Endothelial cell of umbilical vein (primary cell): ENCODE measurements at regions not wholly inside any gene's neighbourhood (a gene's known extent, or its start where the extent isn't known, plus 50 kb on each side); places are given as distances from the start of the nearest gene placed in this dataset.

Experiments
- BruUV-seq: library from RNA; stranded (reverse); fragments of 400-500 nt; replicated peaks from 2 replicates; lab custom pipeline; 2021; lab: Mats Ljungman, UMichigan
- CTCF ChIA-PET: fragments of 300-600, 350-600 bp; sonication (Branson Sonifier 250); formaldehyde crosslinking; loops from one replicate; lab custom pipeline; 2021; ENCODE audit warnings: antibody characterized with exemption, inconsistent platforms; lab: Charles Lee
- POLR2A ChIA-PET: fragments of 300-600, 350-600 bp; sonication (Branson Sonifier 250); formaldehyde crosslinking; loops from one replicate; lab custom pipeline; 2021; ENCODE audit warnings: antibody characterized with exemption, inconsistent platforms; lab: Charles Lee
- DNase-seq: peaks from one replicate; pipeline ENCODE4 v3.0.0-alpha.2; 2011; ENCODE audit warnings: low read depth, low spot score
- FAIRE-seq: peaks from 2 replicates; lab custom pipeline; 2011; peaks lifted over from hg19 to GRCh38; lab: Jason Lieb, UNC
- H2AFZ ChIP-seq: 2 replicates; pipeline ENCODE4 v1.6.0; 2012; ENCODE audit warnings: low read depth, low read length, control low read depth, inconsistent platforms
- H3K27ac ChIP-seq: 2 replicates; pipeline ENCODE4 v1.5.1; 2011; ENCODE audit warnings: low read depth, mild to moderate bottlenecking, control low read depth, low read length, moderate library complexity; ENCODE audit not compliant: insufficient read depth
- H3K27me3 ChIP-seq, 2 experiments: 2 replicates each; pipeline versions ENCODE4 v1.6.0 to v1.6.1; 2011; ENCODE audit warnings: low read length in 2 of 2, mixed read lengths in 1 of 2; ENCODE audit not compliant: control insufficient read depth in 2 of 2, insufficient read depth in 2 of 2
- H3K36me3 ChIP-seq, 2 experiments: 2 replicates in 1 of 2; 3 replicates in 1 of 2; pipeline ENCODE4 v1.5.1; 2011; ENCODE audit warnings: low read length in 2 of 2, mild to moderate bottlenecking in 1 of 2, moderate library complexity in 1 of 2; ENCODE audit not compliant: control insufficient read depth in 2 of 2, insufficient read depth in 2 of 2; ENCODE audit errors: extremely low read depth in 1 of 2
- H3K4me1 ChIP-seq: 3 replicates; pipeline ENCODE4 v1.5.1; 2011; ENCODE audit warnings: mild to moderate bottlenecking, low read length; ENCODE audit not compliant: control insufficient read depth, insufficient read depth; ENCODE audit errors: extremely low read depth
- H3K4me2 ChIP-seq: 2 replicates; pipeline ENCODE4 v1.6.1; 2011; ENCODE audit warnings: low read length, control low read depth, mixed read lengths; ENCODE audit not compliant: insufficient read depth
- H3K4me3 ChIP-seq, 3 experiments: fragments of 200-600 bp in 1 of 3; sonication (generic), shearing (Covaris generic) in 1 of 3; replicated peaks in 1 of 3; 2 replicates each; pipeline ENCODE4 v1.5.1; 2011 to 2016; ENCODE audit warnings: control low read depth in 3 of 3, low read length in 3 of 3, mild to moderate bottlenecking in 2 of 3, inconsistent platforms in 1 of 3, low read depth in 1 of 3, moderate library complexity in 1 of 3; ENCODE audit not compliant: insufficient read depth in 1 of 3
- H3K79me2 ChIP-seq: 2 replicates; pipeline ENCODE4 v1.6.0; 2012; ENCODE audit warnings: low read length, inconsistent platforms; ENCODE audit not compliant: control insufficient read depth, insufficient read depth
- H3K9ac ChIP-seq: replicated peaks from 2 replicates; pipeline ENCODE3; 2011; ENCODE audit warnings: low read length, control low read depth; ENCODE audit not compliant: insufficient read depth; ENCODE audit errors: extremely low read depth
- H3K9me1 ChIP-seq: replicated peaks from 3 replicates; pipeline ENCODE4 v1.6.0; 2011; ENCODE audit warnings: mild to moderate bottlenecking, low read length; ENCODE audit not compliant: control insufficient read depth, insufficient read depth; ENCODE audit errors: extremely low read depth
- H3K9me3 ChIP-seq: replicated peaks from 2 replicates; pipeline ENCODE4 v1.5.1; 2012; ENCODE audit warnings: low read length, inconsistent platforms; ENCODE audit not compliant: control insufficient read depth, insufficient read depth
- H4K20me1 ChIP-seq: replicated peaks from 2 replicates; pipeline ENCODE3; 2011; ENCODE audit warnings: mild to moderate bottlenecking, low read length; ENCODE audit not compliant: control insufficient read depth, insufficient read depth; ENCODE audit errors: extremely low read depth
- EZH2 ChIP-seq: IDR thresholded peaks from 2 replicates; pipeline ENCODE4 v1.6.1; 2012; ENCODE audit warnings: borderline replicate concordance, low read depth, mild to moderate bottlenecking, moderate library complexity, low read length, inconsistent platforms; ENCODE audit not compliant: severe bottlenecking
- FOS ChIP-seq: IDR thresholded peaks from 2 replicates; pipeline ENCODE4 v1.6.1; 2011; ENCODE audit warnings: mild to moderate bottlenecking, low read length, moderate library complexity, borderline replicate concordance; ENCODE audit not compliant: insufficient read depth
- GATA2 ChIP-seq: IDR thresholded peaks from 2 replicates; pipeline ENCODE4 v1.7.0; 2011; ENCODE audit warnings: low read depth, mild to moderate bottlenecking, moderate library complexity, mixed read lengths, low read length; ENCODE audit not compliant: insufficient read length, insufficient read depth
- JUN ChIP-seq: IDR thresholded peaks from 2 replicates; pipeline ENCODE4 v1.6.1; 2011; ENCODE audit warnings: borderline replicate concordance, low read depth; ENCODE audit not compliant: insufficient read length, insufficient read depth
- MYC ChIP-seq: IDR thresholded peaks from one replicate; pipeline ENCODE4 v1.6.1; 2011; ENCODE audit warnings: mild to moderate bottlenecking, low read depth, low read length
- POLR2A ChIP-seq: IDR thresholded peaks from 2 replicates; pipeline ENCODE4 v1.6.1; 2012; ENCODE audit warnings: low read depth, mild to moderate bottlenecking, control low read depth, low read length
- POLR2AphosphoS5 ChIP-seq: IDR thresholded peaks from 2 replicates; pipeline ENCODE4 v1.6.1; 2012; ENCODE audit warnings: low read depth, mild to moderate bottlenecking, control low read depth, low read length, moderate library complexity; ENCODE audit not compliant: insufficient read depth
- dilution Hi-C: fragments of 300-500 bp; cut with MboI; formaldehyde crosslinking; loops from one replicate; pipeline ENCODE4 v1.15.0; 2019; ENCODE audit warnings: low sequenced_read_pairs; ENCODE audit not compliant: extremely low pct_ligation_motif_present
- intact Hi-C: fragments of 100-400 bp; cut with micrococcal nuclease; formaldehyde crosslinking; loops from one replicate; pipeline ENCODE4 v1.10.0; 2022
- TF ChIP-seq, protein P1 (sequence below): IDR thresholded peaks from 2 replicates; pipeline ENCODE4 v1.6.1; 2011; ENCODE audit not compliant: insufficient read depth, insufficient read length
- TF ChIP-seq, protein P2 (sequence below), 2 donors: IDR thresholded peaks; 1 replicate in 1 of 2; 2 replicates in 1 of 2; pipeline ENCODE4 v1.5.1; 2011; ENCODE audit warnings: low read length in 2 of 2, mild to moderate bottlenecking in 2 of 2, moderate library complexity in 2 of 2, control low read depth in 1 of 2, inconsistent platforms in 1 of 2, low read depth in 1 of 2; ENCODE audit not compliant: insufficient read depth in 1 of 2; ENCODE audit errors: extremely low read depth in 1 of 2

DNA sequence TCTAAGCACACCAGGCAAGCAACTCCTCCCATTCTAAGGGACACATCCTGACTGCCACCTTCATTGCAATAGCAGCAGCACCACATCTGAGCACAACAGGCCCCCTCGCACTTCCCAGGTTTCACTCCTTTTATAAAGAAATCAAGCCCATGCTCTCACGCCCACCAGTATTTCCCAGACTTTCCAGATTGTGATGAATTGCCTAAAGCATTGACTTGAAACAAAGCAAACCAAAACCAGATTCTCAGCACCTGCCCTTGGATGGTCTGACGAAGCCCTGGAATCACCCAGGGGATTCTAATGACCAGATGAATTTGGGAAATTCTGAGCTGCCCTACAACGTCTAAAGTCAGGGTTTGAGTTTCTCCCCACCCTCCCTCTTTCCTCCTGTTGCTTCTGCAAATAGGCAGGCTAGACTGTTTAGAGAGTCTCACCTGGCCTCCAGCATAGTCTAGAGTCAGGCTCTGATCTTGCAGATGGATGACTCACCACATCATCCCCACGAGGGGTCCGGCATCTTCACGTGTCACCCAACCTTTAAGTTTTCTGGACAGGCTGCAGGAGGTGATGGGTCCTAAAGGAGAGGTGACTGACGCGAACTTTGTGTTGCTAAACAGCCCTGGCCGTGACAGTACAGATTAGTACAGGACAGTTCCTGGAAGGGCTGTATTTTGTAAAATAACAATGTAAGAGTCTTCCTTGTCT lies 198.0 kb downstream of the SKIDA1 start:
- dilution Hi-C loops = no loop called here
- H3K4me3 ChIP-seq = no peak overlapping the region
- BruUV-seq = no TSS peak

DNA sequence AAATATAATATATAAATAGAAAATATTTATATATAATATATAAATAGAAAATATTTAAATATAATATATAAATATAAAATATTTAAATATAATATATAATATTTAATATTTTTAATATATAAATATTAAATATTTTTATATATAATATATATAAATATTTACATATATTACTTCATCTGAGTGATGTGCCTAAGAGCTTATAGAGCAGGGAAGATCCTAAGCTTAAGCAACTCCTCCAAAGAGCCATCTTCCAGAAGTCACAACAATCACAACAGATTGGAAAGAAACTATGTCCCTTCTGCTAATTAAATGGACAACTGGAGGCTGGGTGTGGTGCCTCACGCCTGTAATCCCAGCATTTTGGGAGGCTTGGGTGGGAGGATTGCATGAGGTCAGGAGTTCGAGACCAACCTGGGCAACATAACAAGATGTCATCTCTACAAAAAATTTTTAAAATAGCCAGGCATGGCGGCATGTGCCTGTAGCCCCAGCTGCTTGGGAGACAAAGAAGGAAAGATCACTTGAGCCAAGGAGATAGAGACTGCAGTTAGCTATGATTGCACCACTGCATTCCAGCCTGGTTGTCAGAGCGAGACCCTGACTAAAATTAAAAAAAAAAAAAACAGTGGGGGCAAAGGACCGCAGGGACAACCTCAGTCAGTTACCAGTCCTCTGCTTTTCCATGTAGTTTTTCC lies 198.7 kb downstream of the SKIDA1 start:
- Histone ChIP-seq H3K27me3 (no peaks in the 10 kb centered on the region), H3K4me2 (no peak overlapping the region), H3K4me1 (peaks cover 15% of the 10 kb centered on the region), H4K20me1 (no peaks in the 10 kb centered on the region), H3K9ac (no peak overlapping the region), H3K9me3 (no peaks in the 10 kb centered on the region), H3K27ac (no peak overlapping the region), H3K4me3 (no peak overlapping the region), H3K9me1 (no peaks in the 10 kb centered on the region), H3K79me2 (no peaks in the 10 kb centered on the region), H2AFZ (no peak overlapping the region), H3K36me3 (no peaks in the 10 kb centered on the region)
- no TSS peak for BruUV-seq
- TF ChIP-seq GATA2 (no peak), JUN (no peak), POLR2A (no peak), FOS (no peak), MYC (no peak), EZH2 (no peak), POLR2AphosphoS5 (no peak)
- TF ChIP-seq, protein P1, sequence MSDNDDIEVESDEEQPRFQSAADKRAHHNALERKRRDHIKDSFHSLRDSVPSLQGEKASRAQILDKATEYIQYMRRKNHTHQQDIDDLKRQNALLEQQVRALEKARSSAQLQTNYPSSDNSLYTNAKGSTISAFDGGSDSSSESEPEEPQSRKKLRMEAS = no peak
- TF ChIP-seq, protein P2, sequence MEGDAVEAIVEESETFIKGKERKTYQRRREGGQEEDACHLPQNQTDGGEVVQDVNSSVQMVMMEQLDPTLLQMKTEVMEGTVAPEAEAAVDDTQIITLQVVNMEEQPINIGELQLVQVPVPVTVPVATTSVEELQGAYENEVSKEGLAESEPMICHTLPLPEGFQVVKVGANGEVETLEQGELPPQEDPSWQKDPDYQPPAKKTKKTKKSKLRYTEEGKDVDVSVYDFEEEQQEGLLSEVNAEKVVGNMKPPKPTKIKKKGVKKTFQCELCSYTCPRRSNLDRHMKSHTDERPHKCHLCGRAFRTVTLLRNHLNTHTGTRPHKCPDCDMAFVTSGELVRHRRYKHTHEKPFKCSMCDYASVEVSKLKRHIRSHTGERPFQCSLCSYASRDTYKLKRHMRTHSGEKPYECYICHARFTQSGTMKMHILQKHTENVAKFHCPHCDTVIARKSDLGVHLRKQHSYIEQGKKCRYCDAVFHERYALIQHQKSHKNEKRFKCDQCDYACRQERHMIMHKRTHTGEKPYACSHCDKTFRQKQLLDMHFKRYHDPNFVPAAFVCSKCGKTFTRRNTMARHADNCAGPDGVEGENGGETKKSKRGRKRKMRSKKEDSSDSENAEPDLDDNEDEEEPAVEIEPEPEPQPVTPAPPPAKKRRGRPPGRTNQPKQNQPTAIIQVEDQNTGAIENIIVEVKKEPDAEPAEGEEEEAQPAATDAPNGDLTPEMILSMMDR (IDR thresholded peaks at IDR 0.05; ENCODE audit: extremely low read depth in 1 of 2, insufficient read depth in 1 of 2, low read depth in 1 of 2, low read length in 2 of 2) = no peak
- no peak for FAIRE-seq
- CTCF ChIA-PET = no interaction called here
- DNase-seq = no peak
- POLR2A ChIA-PET = interaction anchor here (0.7 kb wide), 1 partner anchor 246 kb away, joined by 4 read pairs; no protein-coding TSS in a partner anchor
- dilution Hi-C loops = no loop called here
- intact Hi-C loops = no loop called here

More for the DNA sequence above, 198.0 kb downstream of the SKIDA1 start:
- no peak overlapping the region for H3K4me2 ChIP-seq
- no peaks in the 10 kb centered on the region for H4K20me1 ChIP-seq
- no peaks in the 10 kb centered on the region for H3K79me2 ChIP-seq
- H3K27me3 ChIP-seq = no peaks in the 10 kb centered on the region
- no peaks in the 10 kb centered on the region for H3K9me1 ChIP-seq
- ChIA-PET POLR2A (interaction anchor here (0.7 kb wide), 1 partner anchor 245 kb away, joined by 4 read pairs; no protein-coding TSS in a partner anchor), CTCF (no interaction called here)
- H3K9me3 ChIP-seq = no peaks in the 10 kb centered on the region
- DNase-seq (no peak), FAIRE-seq (no peak)
- H3K9ac ChIP-seq = no peak overlapping the region
- H3K36me3 ChIP-seq = no peaks in the 10 kb centered on the region
- H3K4me1 ChIP-seq = peaks cover 17% of the 10 kb centered on the region
- TF ChIP-seq EZH2 (no peak), GATA2 (no peak), JUN (peak; percentile 24), POLR2AphosphoS5 (no peak), POLR2A (no peak), MYC (no peak), FOS (no peak)
- TF ChIP-seq, protein P1 = no peak
- H2AFZ ChIP-seq = no peak overlapping the region
- intact Hi-C loops = no loop called here
- H3K27ac ChIP-seq = no peak overlapping the region
